ENCODE measurements at regions not wholly inside any gene's neighbourhood (a gene's known extent, or its start where the extent isn't known, plus 50 kb on each side); places are given as distances from the start of the nearest gene placed in this dataset.

GRCh38 chr2:104745846-104746245 lies 108.1 kb upstream of the POU3F3 start:
- no peak for TF ChIP-seq POLR2AphosphoS5 (IDR thresholded peaks at IDR 0.05; ENCODE audit: low read depth, low read length)
- TF ChIP-seq MAX (IDR thresholded peaks at IDR 0.05), result peak; percentile 90
- no peak for TF ChIP-seq POLR2A (IDR thresholded peaks at IDR 0.05; ENCODE audit: control extremely low read depth in 1 of 2, low read depth in 2 of 2, low read length in 2 of 2)
- no peak for TF ChIP-seq ATF3 (IDR thresholded peaks at IDR 0.05; ENCODE audit: insufficient read depth, low read depth, low read length)

Data from H1 (cell line).